SU-DHL-6 (cell line): ENCODE measurements at regions not wholly inside any gene's neighbourhood (a gene's known extent, or its start where the extent isn't known, plus 50 kb on each side); places are given as distances from the start of the nearest gene placed in this dataset.
"Not testable (repeated sequence)": the region's sequence is repeated elsewhere in the genome, so short reads cannot be mapped to it uniquely, and the experiment has no call there.

Experiments
- H2AFZ ChIP-seq: fragments of 200-600 bp; sonication (generic); 2 replicates; pipeline ENCODE4 v1.6.1; 2014; ENCODE audit warnings: low read depth, mild to moderate bottlenecking, moderate library complexity, mixed read lengths, antibody characterized with exemption, low read length; ENCODE audit not compliant: severe bottlenecking
- H3F3A ChIP-seq: fragments of 200-600 bp; shearing (Covaris generic); 2 replicates; pipeline ENCODE4 v1.6.0; 2016; ENCODE audit warnings: antibody characterized with exemption, mild to moderate bottlenecking; ENCODE audit not compliant: insufficient read depth
- H3K27ac ChIP-seq: fragments of 200-600 bp; sonication (generic); 2 replicates; pipeline ENCODE4 v1.5.1; 2016; ENCODE audit warnings: low read depth, mild to moderate bottlenecking, low read length, moderate library complexity, mixed read lengths
- H3K27me3 ChIP-seq: fragments of 200-600 bp; sonication (generic), shearing (Covaris generic); 2 replicates; pipeline ENCODE4 v1.6.0; 2014; ENCODE audit warnings: mild to moderate bottlenecking, low read length
- H3K36me3 ChIP-seq: fragments of 200-600 bp; sonication (generic); 2 replicates; pipeline ENCODE4 v1.6.1; 2014; ENCODE audit warnings: mild to moderate bottlenecking, low read length, mixed read lengths
- H3K4me2 ChIP-seq: fragments of 300-600, 200-600 bp; shearing (Covaris generic), sonication (generic); 2 replicates; pipeline ENCODE4 v1.6.0; 2014; ENCODE audit warnings: low read length, low read depth, mild to moderate bottlenecking; ENCODE audit not compliant: poor library complexity, severe bottlenecking
- H3K4me3 ChIP-seq: fragments of 200-600 bp; sonication (generic); 2 replicates; pipeline ENCODE4 v1.5.1; 2014; ENCODE audit warnings: antibody characterized with exemption, low read length, mild to moderate bottlenecking, mixed read lengths; ENCODE audit not compliant: insufficient read depth, poor library complexity, severe bottlenecking
- H3K79me2 ChIP-seq: fragments of 200-600 bp; sonication (generic); 2 replicates; pipeline ENCODE4 v1.6.1; 2014; ENCODE audit warnings: mild to moderate bottlenecking, low read length, moderate library complexity; ENCODE audit not compliant: insufficient read depth
- H3K9ac ChIP-seq: fragments of 200-600 bp; sonication (generic); 2 replicates; pipeline ENCODE4 v1.7.0; 2014; ENCODE audit warnings: mild to moderate bottlenecking, low read length
- H3K9me2 ChIP-seq: fragments of 200-600 bp; sonication (generic); replicated peaks from 2 replicates; pipeline ENCODE4 v1.6.1; 2014; ENCODE audit warnings: low read length; ENCODE audit not compliant: insufficient read depth
- H3K9me3 ChIP-seq: fragments of 200-600 bp; sonication (generic); 2 replicates; pipeline ENCODE4 v1.6.1; 2014; ENCODE audit warnings: low read length, mixed read lengths; ENCODE audit not compliant: insufficient read depth
- H4K20me1 ChIP-seq: fragments of 200-600 bp; sonication (generic); 2 replicates; pipeline ENCODE4 v1.6.1; 2014; ENCODE audit warnings: low read depth, mild to moderate bottlenecking, antibody characterized with exemption, low read length, moderate library complexity, mixed read lengths
- EZH2phosphoT487 ChIP-seq: fragments of 200-600 bp; sonication (generic), shearing (Covaris generic); conservative IDR thresholded peaks from 2 replicates; pipeline ENCODE4 v1.6.1; 2018; ENCODE audit warnings: mild to moderate bottlenecking, antibody characterized with exemption, low read length, moderate library complexity, mixed read lengths
- TF ChIP-seq, protein P1 (sequence below): fragments of 200-600 bp; sonication (generic); IDR thresholded peaks from one replicate; pipeline ENCODE4 v1.5.1; 2017; ENCODE audit warnings: antibody characterized with exemption, mild to moderate bottlenecking, low read length, moderate library complexity; ENCODE audit not compliant: insufficient read depth, poor library complexity, severe bottlenecking

DNA sequence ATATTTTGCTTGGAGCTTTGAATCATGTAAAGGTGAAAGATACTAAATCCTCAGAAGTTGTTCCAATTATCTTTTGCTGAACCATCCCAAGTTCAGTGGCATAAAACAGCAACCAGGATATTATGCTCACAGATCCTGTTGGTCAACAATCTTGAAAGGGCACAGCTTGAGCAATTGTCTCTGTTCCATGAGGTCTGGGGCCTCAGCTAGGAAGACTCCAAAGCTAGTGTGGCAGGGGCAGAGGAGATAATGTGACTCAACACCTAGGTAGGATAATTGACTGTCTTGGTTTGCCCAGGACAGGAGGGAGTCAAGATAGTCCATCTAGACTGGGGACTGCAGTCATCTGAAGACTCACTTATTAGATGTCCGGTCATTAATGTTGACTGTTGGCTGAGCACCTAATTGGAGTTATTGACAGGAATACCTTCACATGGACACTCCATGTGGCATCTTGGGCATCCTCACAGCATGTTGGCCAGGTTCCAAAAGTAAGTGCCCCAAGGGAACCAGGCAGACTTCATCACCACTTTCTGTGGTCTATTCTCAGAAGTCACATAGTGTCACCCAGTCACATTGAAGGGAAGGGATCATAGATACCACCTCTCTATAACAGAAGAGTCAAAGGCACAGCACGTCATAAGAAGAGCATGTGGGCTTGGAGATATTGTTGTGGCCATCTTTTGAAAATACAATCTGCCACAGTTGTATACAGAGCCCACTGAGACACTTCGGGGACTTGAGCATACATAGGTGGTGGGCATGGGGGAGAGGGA, 88.4 kb upstream of the GPBP1 start:
- H3K36me3 ChIP-seq: no peaks in the 10 kb centered on the region
- H3K4me3 ChIP-seq: no peak overlapping the region
- H3K9me3 ChIP-seq: no peaks in the 10 kb centered on the region
- no peak overlapping the region for H2AFZ ChIP-seq
- no peak overlapping the region for H3K27ac ChIP-seq
- H3K9ac ChIP-seq: no peak overlapping the region
- no peaks in the 10 kb centered on the region for H3F3A ChIP-seq
- no peaks in the 10 kb centered on the region for H3K9me2 ChIP-seq
- no peaks in the 10 kb centered on the region for H4K20me1 ChIP-seq
- H3K27me3 ChIP-seq: no peaks in the 10 kb centered on the region
- H3K79me2 ChIP-seq: no peaks in the 10 kb centered on the region
- H3K4me2 ChIP-seq: no peak overlapping the region
- TF ChIP-seq, protein P1, sequence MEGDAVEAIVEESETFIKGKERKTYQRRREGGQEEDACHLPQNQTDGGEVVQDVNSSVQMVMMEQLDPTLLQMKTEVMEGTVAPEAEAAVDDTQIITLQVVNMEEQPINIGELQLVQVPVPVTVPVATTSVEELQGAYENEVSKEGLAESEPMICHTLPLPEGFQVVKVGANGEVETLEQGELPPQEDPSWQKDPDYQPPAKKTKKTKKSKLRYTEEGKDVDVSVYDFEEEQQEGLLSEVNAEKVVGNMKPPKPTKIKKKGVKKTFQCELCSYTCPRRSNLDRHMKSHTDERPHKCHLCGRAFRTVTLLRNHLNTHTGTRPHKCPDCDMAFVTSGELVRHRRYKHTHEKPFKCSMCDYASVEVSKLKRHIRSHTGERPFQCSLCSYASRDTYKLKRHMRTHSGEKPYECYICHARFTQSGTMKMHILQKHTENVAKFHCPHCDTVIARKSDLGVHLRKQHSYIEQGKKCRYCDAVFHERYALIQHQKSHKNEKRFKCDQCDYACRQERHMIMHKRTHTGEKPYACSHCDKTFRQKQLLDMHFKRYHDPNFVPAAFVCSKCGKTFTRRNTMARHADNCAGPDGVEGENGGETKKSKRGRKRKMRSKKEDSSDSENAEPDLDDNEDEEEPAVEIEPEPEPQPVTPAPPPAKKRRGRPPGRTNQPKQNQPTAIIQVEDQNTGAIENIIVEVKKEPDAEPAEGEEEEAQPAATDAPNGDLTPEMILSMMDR: no peak
- no peak for TF ChIP-seq EZH2phosphoT487

DNA sequence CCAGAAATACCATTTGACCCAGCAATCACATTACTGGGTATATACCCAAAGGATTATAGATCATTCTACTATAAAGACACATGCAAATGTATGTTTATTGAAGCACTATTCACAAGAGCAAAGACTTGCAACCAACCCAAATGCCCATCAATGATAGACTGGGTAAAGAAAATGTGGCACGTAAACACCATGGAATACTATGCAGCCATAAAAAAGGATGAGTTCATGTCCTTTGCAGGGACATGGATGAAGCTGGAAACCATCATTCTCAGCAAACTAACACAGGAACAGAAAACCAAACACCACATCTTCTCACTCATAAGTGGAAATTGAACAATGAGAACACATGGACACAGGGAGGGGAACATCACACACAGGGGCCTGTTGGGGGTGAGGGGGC, 85.9 kb upstream of the GPBP1 start:
- H3K36me3 ChIP-seq, H3K4me3 ChIP-seq, H3F3A ChIP-seq, H3K9ac ChIP-seq, H4K20me1 ChIP-seq, H3K79me2 ChIP-seq, H3K4me2 ChIP-seq, H2AFZ ChIP-seq, H3K27ac ChIP-seq, H3K27me3 ChIP-seq, H3K9me2 ChIP-seq, H3K9me3 ChIP-seq: not testable (repeated sequence)

DNA sequence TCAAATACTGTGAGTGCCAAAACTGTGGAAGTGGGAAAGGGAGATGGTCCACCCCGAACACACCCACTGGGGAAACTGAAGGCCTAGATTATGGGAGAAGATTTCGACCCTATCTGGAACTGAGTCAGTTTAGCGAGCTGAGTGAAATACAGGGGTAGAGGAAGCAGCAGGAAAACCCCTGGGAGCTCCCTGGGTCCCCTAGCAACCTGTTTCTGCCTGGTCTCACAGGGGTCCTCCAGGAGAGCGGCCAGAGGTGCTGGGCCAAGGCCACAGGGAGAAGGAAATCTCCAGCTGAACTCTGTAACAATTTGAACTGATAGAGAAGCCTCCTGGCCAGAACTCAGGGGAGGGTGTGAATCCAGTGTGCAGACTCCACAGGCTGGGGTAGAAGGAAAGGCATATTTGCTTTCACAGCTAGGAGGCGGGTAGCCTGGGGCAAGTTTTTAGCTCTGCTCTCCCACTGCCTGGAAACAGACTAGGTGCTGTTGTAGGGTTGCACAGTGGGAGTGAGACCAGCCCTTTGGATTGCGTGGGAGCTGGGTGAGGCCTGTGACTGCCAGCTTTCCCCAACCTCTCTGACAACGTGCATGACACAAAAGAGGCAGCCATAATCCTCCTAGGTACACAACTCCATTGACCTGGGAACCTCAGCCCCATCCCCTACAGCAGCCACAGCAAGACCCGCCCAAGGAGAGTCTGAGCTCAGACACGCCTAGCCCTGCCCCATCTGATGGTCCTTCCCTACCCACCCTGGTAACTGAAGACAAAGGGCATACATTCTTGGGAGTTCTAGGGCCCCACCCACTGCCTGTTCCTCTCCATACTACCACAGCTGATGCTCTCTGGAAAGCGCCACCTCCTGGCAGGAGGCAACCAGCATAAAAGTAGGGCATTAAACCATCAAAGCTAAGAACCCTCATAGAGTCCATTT, 78.8 kb upstream of the GPBP1 start:
- no peaks in the 10 kb centered on the region for H3K27me3 ChIP-seq
- H3F3A ChIP-seq: no peaks in the 10 kb centered on the region

More for the DNA sequence above, 78.8 kb upstream of the GPBP1 start:
- H3K79me2 ChIP-seq: no peaks in the 10 kb centered on the region
- no peaks in the 10 kb centered on the region for H4K20me1 ChIP-seq
- no peak for TF ChIP-seq EZH2phosphoT487
- TF ChIP-seq, protein P1: peak; percentile 31
- peaks cover 8% of the 10 kb centered on the region; the same call in 1 of the 2 replicates for H3K9me3 ChIP-seq
- no peaks in the 10 kb centered on the region for H3K36me3 ChIP-seq
- no peak overlapping the region for H3K9ac ChIP-seq
- H2AFZ ChIP-seq: no peak overlapping the region
- no peak overlapping the region for H3K27ac ChIP-seq
- H3K4me3 ChIP-seq: no peak overlapping the region
- H3K4me2 ChIP-seq: no peak overlapping the region
- no peaks in the 10 kb centered on the region for H3K9me2 ChIP-seq
